HL-60 (cell line): ENCODE measurements at regions not wholly inside any gene's neighbourhood (a gene's known extent, or its start where the extent isn't known, plus 50 kb on each side); places are given as distances from the start of the nearest gene placed in this dataset.

ENCODE experiments used
- DNase-seq, 2 experiments: peaks; one replicate each; pipeline ENCODE4 v3.0.0-alpha.2; 2010 to 2020; ENCODE audit warnings: low read depth in 1 of 2, low spot score in 1 of 2
- H3K27ac ChIP-seq: fragments of 250-450 bp; sonication (Bioruptor Pico); replicated peaks from 2 replicates; pipeline ENCODE4 v1.5.1; 2020; ENCODE audit warnings: mild to moderate bottlenecking, moderate library complexity
- H3K27me3 ChIP-seq: fragments of 250-450 bp; sonication (Bioruptor Pico); 2 replicates; pipeline ENCODE4 v1.5.1; 2021; ENCODE audit warnings: mild to moderate bottlenecking, moderate library complexity; ENCODE audit not compliant: insufficient read depth, poor library complexity, severe bottlenecking
- H3K4me3 ChIP-seq: replicated peaks from 2 replicates; pipeline ENCODE4 v1.5.1; 2011; ENCODE audit warnings: mild to moderate bottlenecking, control low read depth, low read length; ENCODE audit not compliant: insufficient read depth
- CTCF ChIP-seq: IDR thresholded peaks from one replicate; pipeline ENCODE4 v1.5.1; 2011; ENCODE audit warnings: low read length, control low read depth, inconsistent platforms; ENCODE audit not compliant: insufficient read depth
- GABPA ChIP-seq: IDR thresholded peaks from 2 replicates; pipeline ENCODE4 v1.6.1; 2012; ENCODE audit warnings: low read depth
- POLR2AphosphoS5 ChIP-seq: IDR thresholded peaks from 2 replicates; pipeline ENCODE4 v1.6.1; 2012; ENCODE audit warnings: low read depth
- REST ChIP-seq: IDR thresholded peaks from 2 replicates; pipeline ENCODE4 v1.6.1; 2012; ENCODE audit warnings: low read depth; ENCODE audit not compliant: insufficient replicate concordance
- SPI1 ChIP-seq: IDR thresholded peaks from 2 replicates; pipeline ENCODE4 v1.6.1; 2012; ENCODE audit warnings: low read depth, mild to moderate bottlenecking, borderline replicate concordance

- TF ChIP-seq SPI1 (no peak), POLR2AphosphoS5 (no peak), REST (no peak), CTCF (no peak), GABPA (no peak)
- no peak for DNase-seq
- H3K4me3 ChIP-seq: no peak overlapping the region
- no peaks in the 10 kb centered on the region for H3K27me3 ChIP-seq
- no peak overlapping the region for H3K27ac ChIP-seq
These were observed 553.7 kb downstream of the TUSC7 start for GRCh38 chr3:117263270-117263669.

GRCh38 chr3:117263745-117264144 is 554.2 kb downstream of the TUSC7 start:
- Histone ChIP-seq H3K4me3 (no peak overlapping the region), H3K27me3 (no peaks in the 10 kb centered on the region), H3K27ac (no peak overlapping the region)
- no peak for DNase-seq
- TF ChIP-seq POLR2AphosphoS5: no peak
- TF ChIP-seq GABPA: no peak
- no peak for TF ChIP-seq REST
- TF ChIP-seq SPI1: no peak
- TF ChIP-seq CTCF: no peak

GRCh38 chr3:117264204-117264994 is 554.8 kb downstream of the TUSC7 start:
- TF ChIP-seq CTCF: no peak
- TF ChIP-seq POLR2AphosphoS5: no peak
- no peak for TF ChIP-seq SPI1
- no peak for TF ChIP-seq GABPA
- Histone ChIP-seq H3K4me3 (no peak overlapping the region), H3K27ac (no peak overlapping the region), H3K27me3 (no peaks in the 10 kb centered on the region)
- DNase-seq: no peak

GRCh38 chr3:117266806-117267205 is 557.2 kb downstream of the TUSC7 start:
- H3K27me3 ChIP-seq: no peaks in the 10 kb centered on the region
- H3K27ac ChIP-seq: no peak overlapping the region
- DNase-seq: no peak
- H3K4me3 ChIP-seq: no peak overlapping the region
- TF ChIP-seq REST: no peak
- TF ChIP-seq CTCF: no peak
- no peak for TF ChIP-seq SPI1
- no peak for TF ChIP-seq GABPA
- no peak for TF ChIP-seq POLR2AphosphoS5
